Nephron (organoid): ENCODE measurements at regions not wholly inside any gene's neighbourhood (a gene's known extent, or its start where the extent isn't known, plus 50 kb on each side); places are given as distances from the start of the nearest gene placed in this dataset.

Experiments
- H3K27ac Mint-ChIP-seq, 3 experiments: 2 replicates each; pipeline ENCODE4 v1.8.0; 2020; ENCODE audit warnings: mixed read lengths in 3 of 3, mild to moderate bottlenecking in 2 of 3, moderate library complexity in 1 of 3
- H3K27me3 Mint-ChIP-seq: 2 replicates; pipeline ENCODE4 v1.8.0; 2021; ENCODE audit warnings: low read depth, mild to moderate bottlenecking, moderate library complexity, mixed read lengths
- H3K36me3 Mint-ChIP-seq: 2 replicates; pipeline ENCODE4 v1.8.0; 2020; ENCODE audit warnings: low read depth, mixed read lengths
- H3K4me1 Mint-ChIP-seq: 2 replicates; pipeline ENCODE4 v1.8.0; 2020; ENCODE audit warnings: mixed read lengths
- H3K4me3 Mint-ChIP-seq, 3 experiments: 2 replicates each; pipeline ENCODE4 v1.8.0; 2020; ENCODE audit warnings: mild to moderate bottlenecking in 3 of 3, mixed read lengths in 3 of 3, moderate library complexity in 2 of 3
- H3K9me3 Mint-ChIP-seq: 2 replicates; pipeline ENCODE4 v1.8.0; 2020; ENCODE audit warnings: mixed read lengths
- CTCF ChIP-seq, 3 experiments: fragments of 200-600 bp; sonication (generic); IDR thresholded peaks; one replicate each; pipeline ENCODE4 v1.5.0; 2021; ENCODE audit warnings: antibody characterized with exemption in 3 of 3; ENCODE audit not compliant: unreplicated experiment in 3 of 3

- Mint-ChIP-seq H3K4me3 (no peak overlapping the region), H3K27me3 (peaks cover 7% of the 10 kb centered on the region), H3K4me1 (no peaks in the 10 kb centered on the region), H3K9me3 (no peaks in the 10 kb centered on the region), H3K36me3 (no peaks in the 10 kb centered on the region), H3K27ac (no peak overlapping the region)
- TF ChIP-seq CTCF (IDR thresholded peaks at IDR 0.05; ENCODE audit: unreplicated experiment in 3 of 3), result no peak
Measured at GRCh38 chr10:8825611-8826010, 771.1 kb downstream of the GATA3 start.

DNA sequence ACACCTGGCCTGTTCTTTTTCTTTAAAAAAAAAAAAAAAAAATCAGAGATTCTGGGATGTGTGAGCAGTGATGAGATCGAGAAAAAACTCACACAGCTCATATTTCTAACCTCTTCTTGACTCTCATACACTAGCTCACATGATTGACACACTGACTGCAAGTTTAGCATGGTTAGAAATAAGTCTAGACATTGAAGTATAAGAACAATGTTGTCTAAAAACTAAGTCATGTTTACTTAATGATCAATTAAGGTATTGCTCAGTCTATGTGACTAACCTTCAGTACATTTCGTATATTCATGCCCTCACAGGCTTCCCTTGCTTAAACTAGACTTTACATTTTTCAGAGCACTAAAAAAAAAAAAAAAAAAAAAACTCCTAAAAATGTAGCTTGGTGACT, 775.1 kb downstream of the GATA3 start:
- no peak overlapping the region for H3K4me3 Mint-ChIP-seq
- no peaks in the 10 kb centered on the region for H3K4me1 Mint-ChIP-seq
- H3K27ac Mint-ChIP-seq, result no peak overlapping the region
- H3K9me3 Mint-ChIP-seq, result no peaks in the 10 kb centered on the region
- TF ChIP-seq CTCF (IDR thresholded peaks at IDR 0.05; ENCODE audit: unreplicated experiment in 3 of 3), result no peak
- H3K36me3 Mint-ChIP-seq, result no peaks in the 10 kb centered on the region
- H3K27me3 Mint-ChIP-seq, result peaks cover 7% of the 10 kb centered on the region

DNA sequence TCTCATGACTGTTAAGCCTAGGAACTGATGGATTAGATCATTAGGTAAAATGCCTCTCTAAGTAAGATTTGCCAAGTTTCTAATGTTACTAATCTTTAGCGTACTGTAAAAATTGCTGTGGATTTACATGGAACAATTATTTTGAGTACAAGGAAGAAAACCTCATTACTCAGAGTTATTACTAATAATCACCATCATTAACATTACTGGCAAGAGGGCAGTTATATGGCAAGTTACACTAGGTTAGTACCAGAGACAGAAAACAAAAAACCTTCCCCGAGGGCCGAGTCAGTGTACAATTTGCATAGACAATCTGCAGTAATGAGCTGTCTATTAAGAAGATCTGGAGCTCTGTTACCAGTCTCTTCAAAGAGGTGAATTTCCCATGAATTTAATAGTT, 775.6 kb downstream of the GATA3 start:
- Mint-ChIP-seq H3K27me3 (peaks cover 7% of the 10 kb centered on the region), H3K36me3 (no peaks in the 10 kb centered on the region), H3K4me3 (no peak overlapping the region), H3K27ac (no peak overlapping the region), H3K4me1 (no peaks in the 10 kb centered on the region), H3K9me3 (no peaks in the 10 kb centered on the region)
- TF ChIP-seq CTCF (IDR thresholded peaks at IDR 0.05; ENCODE audit: unreplicated experiment in 3 of 3), result no peak

GRCh38 chr10:8830876-8831275, 776.4 kb downstream of the GATA3 start:
- Mint-ChIP-seq H3K4me3 (no peak overlapping the region), H3K9me3 (no peaks in the 10 kb centered on the region), H3K27ac (no peak overlapping the region), H3K36me3 (no peaks in the 10 kb centered on the region), H3K27me3 (peaks cover 7% of the 10 kb centered on the region), H3K4me1 (no peaks in the 10 kb centered on the region)
- TF ChIP-seq CTCF (IDR thresholded peaks at IDR 0.05; ENCODE audit: unreplicated experiment in 3 of 3), result no peak

DNA sequence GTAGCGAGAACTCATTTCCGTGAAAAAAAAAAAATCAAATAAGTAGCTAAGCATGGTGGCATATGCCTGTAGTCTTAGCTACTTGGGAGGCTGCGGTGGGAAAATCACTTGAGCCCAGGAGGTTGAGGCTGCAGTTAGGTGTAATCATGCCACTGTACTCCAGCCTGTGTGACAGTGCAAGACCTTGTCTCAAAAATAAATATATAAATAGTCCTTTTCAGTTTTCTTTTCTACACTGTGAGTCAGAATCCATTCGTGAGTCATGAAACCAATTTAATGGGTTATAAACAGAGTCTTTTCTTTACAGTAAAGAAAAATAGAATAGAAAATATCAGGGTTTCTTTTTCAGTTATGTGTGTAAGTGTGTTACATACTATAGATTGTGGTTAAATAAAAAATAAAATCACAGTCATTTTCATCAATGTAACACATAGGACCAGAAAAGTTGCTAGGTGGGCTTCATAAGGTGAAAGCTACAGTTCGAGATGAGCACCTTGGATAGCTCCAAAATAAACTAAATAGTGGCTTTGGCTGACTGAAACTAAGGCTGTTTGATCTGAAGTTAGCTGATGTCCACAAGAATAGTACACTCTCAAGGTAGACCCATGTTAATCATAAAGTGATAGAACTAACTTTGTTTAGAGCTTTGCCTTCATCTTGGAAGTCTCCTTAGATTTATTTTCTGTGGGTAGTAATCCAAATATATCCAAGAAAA, 781.1 kb downstream of the GATA3 start:
- no peak overlapping the region for H3K27ac Mint-ChIP-seq
- no peaks in the 10 kb centered on the region for H3K9me3 Mint-ChIP-seq
- no peak overlapping the region for H3K4me3 Mint-ChIP-seq
- H3K36me3 Mint-ChIP-seq, result no peaks in the 10 kb centered on the region
- no peaks in the 10 kb centered on the region for H3K27me3 Mint-ChIP-seq
- H3K4me1 Mint-ChIP-seq, result no peaks in the 10 kb centered on the region
- no peak for TF ChIP-seq CTCF (IDR thresholded peaks at IDR 0.05; ENCODE audit: unreplicated experiment in 3 of 3)

- no peaks in the 10 kb centered on the region for H3K36me3 Mint-ChIP-seq
- no peaks in the 10 kb centered on the region for H3K27me3 Mint-ChIP-seq
- no peak overlapping the region for H3K27ac Mint-ChIP-seq
- peaks cover 6% of the 10 kb centered on the region for H3K9me3 Mint-ChIP-seq
- no peak for TF ChIP-seq CTCF (IDR thresholded peaks at IDR 0.05; ENCODE audit: unreplicated experiment in 3 of 3)
- no peak overlapping the region for H3K4me3 Mint-ChIP-seq
- no peaks in the 10 kb centered on the region for H3K4me1 Mint-ChIP-seq
Measured at GRCh38 chr10:8840356-8840755, 785.9 kb downstream of the GATA3 start.
